Ishikawa (cell line): ENCODE measurements at regions not wholly inside any gene's neighbourhood (a gene's known extent, or its start where the extent isn't known, plus 50 kb on each side); places are given as distances from the start of the nearest gene placed in this dataset.

Source experiments
- CEBPB ChIP-seq: IDR thresholded peaks from 2 replicates; pipeline ENCODE4 v1.6.1; 2012
- CREB1 ChIP-seq: IDR thresholded peaks from 2 replicates; pipeline ENCODE4 v1.6.1; 2012; ENCODE audit warnings: low read depth
- EGR1 ChIP-seq: IDR thresholded peaks from 2 replicates; pipeline ENCODE4 v1.6.1; 2012
- MAX ChIP-seq: IDR thresholded peaks from 2 replicates; pipeline ENCODE4 v1.6.1; 2012
- NFIC ChIP-seq: IDR thresholded peaks from 2 replicates; pipeline ENCODE4 v1.6.1; 2012
- RAD21 ChIP-seq: IDR thresholded peaks from 2 replicates; pipeline ENCODE4 v1.6.1; 2012; ENCODE audit warnings: low read depth
- REST ChIP-seq: IDR thresholded peaks from 2 replicates; pipeline ENCODE4 v1.6.1; 2012; ENCODE audit warnings: low read depth, mild to moderate bottlenecking
- TAF1 ChIP-seq: IDR thresholded peaks from 2 replicates; pipeline ENCODE4 v1.6.1; 2012; ENCODE audit warnings: low read depth, mild to moderate bottlenecking
- TEAD4 ChIP-seq: IDR thresholded peaks from 2 replicates; pipeline ENCODE4 v1.6.1; 2012
- USF1 ChIP-seq: IDR thresholded peaks from 2 replicates; pipeline ENCODE4 v1.6.1; 2012

- TF ChIP-seq USF1 (no peak), NFIC (no peak), TEAD4 (no peak), CEBPB (no peak), MAX (no peak), REST (no peak), CREB1 (no peak), EGR1 (no peak), RAD21 (no peak), TAF1 (no peak)
Observed at GRCh38 chr3:178308771-178309170, 227.5 kb upstream of the KCNMB2 start.
